ENCODE measurements at regions not wholly inside any gene's neighbourhood (a gene's known extent, or its start where the extent isn't known, plus 50 kb on each side); places are given as distances from the start of the nearest gene placed in this dataset.
A peak's percentile ranks its signal among the peaks of the same experiment; 100 is the strongest.

- ATAC-seq (ENCODE audit: low read depth): no peak
Observed at GRCh38 chr5:122565331-122565730, 209.5 kb upstream of the SNX2 start.

GRCh38 chr5:122576256-122577016 is 198.4 kb upstream of the SNX2 start:
- no peak for ATAC-seq (ENCODE audit: low read depth)
- ChIA-PET POLR2A (no interaction called here), CTCF (no interaction called here)
- no peak overlapping the region for H3K4me3 Mint-ChIP-seq
- H3K9me3 Mint-ChIP-seq: no peaks in the 10 kb centered on the region
- H3K27me3 Mint-ChIP-seq: peaks cover 2% of the 10 kb centered on the region
- TF ChIP-seq, protein P1, sequence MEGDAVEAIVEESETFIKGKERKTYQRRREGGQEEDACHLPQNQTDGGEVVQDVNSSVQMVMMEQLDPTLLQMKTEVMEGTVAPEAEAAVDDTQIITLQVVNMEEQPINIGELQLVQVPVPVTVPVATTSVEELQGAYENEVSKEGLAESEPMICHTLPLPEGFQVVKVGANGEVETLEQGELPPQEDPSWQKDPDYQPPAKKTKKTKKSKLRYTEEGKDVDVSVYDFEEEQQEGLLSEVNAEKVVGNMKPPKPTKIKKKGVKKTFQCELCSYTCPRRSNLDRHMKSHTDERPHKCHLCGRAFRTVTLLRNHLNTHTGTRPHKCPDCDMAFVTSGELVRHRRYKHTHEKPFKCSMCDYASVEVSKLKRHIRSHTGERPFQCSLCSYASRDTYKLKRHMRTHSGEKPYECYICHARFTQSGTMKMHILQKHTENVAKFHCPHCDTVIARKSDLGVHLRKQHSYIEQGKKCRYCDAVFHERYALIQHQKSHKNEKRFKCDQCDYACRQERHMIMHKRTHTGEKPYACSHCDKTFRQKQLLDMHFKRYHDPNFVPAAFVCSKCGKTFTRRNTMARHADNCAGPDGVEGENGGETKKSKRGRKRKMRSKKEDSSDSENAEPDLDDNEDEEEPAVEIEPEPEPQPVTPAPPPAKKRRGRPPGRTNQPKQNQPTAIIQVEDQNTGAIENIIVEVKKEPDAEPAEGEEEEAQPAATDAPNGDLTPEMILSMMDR (IDR thresholded peaks at IDR 0.05): no peak
- DNase-seq: no peak
- H3K4me1 Mint-ChIP-seq: peaks cover 2% of the 10 kb centered on the region
- H3K36me3 Mint-ChIP-seq (ENCODE audit: low read depth): no peaks in the 10 kb centered on the region
- intact Hi-C loops (cut with micrococcal nuclease): no loop called here
- H3K27ac Mint-ChIP-seq: no peak overlapping the region

More at GRCh38 chr5:122565331-122565730, 209.5 kb upstream of the SNX2 start:
- Mint-ChIP-seq H3K9me3 (no peaks in the 10 kb centered on the region), H3K27me3 (peaks cover 3% of the 10 kb centered on the region), H3K4me3 (no peak overlapping the region), H3K4me1 (no peaks in the 10 kb centered on the region), H3K36me3 (ENCODE audit: low read depth) (no peaks in the 10 kb centered on the region), H3K27ac (no peak overlapping the region)
- no peak for DNase-seq
- intact Hi-C loops (cut with micrococcal nuclease): no loop called here
- CTCF ChIA-PET: no interaction called here
- TF ChIP-seq, protein P1 (IDR thresholded peaks at IDR 0.05): no peak
- POLR2A ChIA-PET: no interaction called here

- ChIA-PET POLR2A (no interaction called here), CTCF (no interaction called here)
- Mint-ChIP-seq H3K9me3 (no peaks in the 10 kb centered on the region), H3K27ac (no peak overlapping the region), H3K36me3 (ENCODE audit: low read depth) (no peaks in the 10 kb centered on the region), H3K4me3 (no peak overlapping the region), H3K27me3 (peaks cover 5% of the 10 kb centered on the region), H3K4me1 (peaks cover 10% of the 10 kb centered on the region)
- intact Hi-C loops (cut with micrococcal nuclease): no loop called here
- TF ChIP-seq, protein P1 (IDR thresholded peaks at IDR 0.05): no peak
- no peak for DNase-seq
- no peak for ATAC-seq (ENCODE audit: low read depth)
Observed at GRCh38 chr5:122581629-122582028, 193.3 kb upstream of the SNX2 start.

DNA sequence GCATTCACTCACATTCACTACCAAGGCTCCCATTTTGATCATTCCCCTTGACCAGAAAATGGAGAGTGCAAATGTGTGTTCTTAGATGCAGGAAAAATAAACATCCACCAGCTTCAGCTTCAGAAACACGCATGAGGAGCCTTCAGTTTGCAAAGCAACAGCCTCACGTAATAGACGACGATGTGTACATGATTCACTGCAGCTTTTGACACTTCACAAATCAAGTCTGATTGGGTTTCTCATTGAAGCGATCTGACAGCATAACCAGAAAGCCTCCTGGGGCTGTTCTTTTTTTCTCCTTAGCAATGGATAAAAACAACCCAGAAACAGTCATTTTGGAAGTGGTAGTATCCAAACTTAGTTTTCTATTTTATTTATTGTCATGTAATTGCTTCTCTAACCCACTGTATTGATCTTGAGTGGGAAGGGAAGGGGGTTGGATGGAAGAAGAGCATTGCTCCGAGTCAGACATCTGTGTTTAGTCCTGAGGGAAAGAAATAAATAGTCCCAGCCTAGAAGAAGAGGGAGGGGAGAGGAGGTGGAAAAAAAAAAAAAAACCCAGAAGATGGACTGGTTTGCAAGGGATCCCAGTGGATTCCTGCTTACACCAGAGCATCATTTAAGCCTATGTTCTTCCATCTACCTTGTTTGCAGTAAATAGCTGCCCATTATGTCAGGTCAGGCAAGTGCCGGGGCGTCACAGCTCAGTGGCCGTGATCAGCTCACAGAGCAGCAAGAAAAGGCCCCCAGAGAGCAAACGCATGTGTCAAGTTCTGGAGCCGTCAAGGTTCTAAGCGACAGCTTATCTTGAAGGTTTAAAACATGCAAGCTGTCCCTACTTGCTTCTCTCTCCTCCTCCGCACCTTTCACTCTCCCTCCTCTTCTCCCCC is 190.2 kb upstream of the SNX2 start:
- H3K9me3 Mint-ChIP-seq: no peaks in the 10 kb centered on the region
- peak overlapping the region; percentile 11 for H3K4me3 Mint-ChIP-seq
- ATAC-seq (ENCODE audit: low read depth) (peak; percentile 65), DNase-seq (no peak)
- POLR2A ChIA-PET: interaction anchor here (0.7 kb wide), 1 partner anchor 65 kb away, joined by 5 read pairs; no protein-coding TSS in a partner anchor
- CTCF ChIA-PET: interaction anchor here (0.6 to 0.8 kb wide), 2 partner anchors 120 to 261 kb away, joined by 3 read pairs; partner anchors contain the start of gene SNX24
- no peaks in the 10 kb centered on the region for H3K36me3 Mint-ChIP-seq (ENCODE audit: low read depth)
- H3K27me3 Mint-ChIP-seq: peaks cover 5% of the 10 kb centered on the region
- H3K27ac Mint-ChIP-seq: no peak overlapping the region
- intact Hi-C loops (cut with micrococcal nuclease): no loop called here
- TF ChIP-seq, protein P1 (IDR thresholded peaks at IDR 0.05): no peak
- peaks cover 10% of the 10 kb centered on the region for H3K4me1 Mint-ChIP-seq

- peaks cover 5% of the 10 kb centered on the region for H3K27me3 Mint-ChIP-seq
- ChIA-PET CTCF (interaction anchor here (0.6 kb wide), 1 partner anchor 260 kb away, joined by 3 read pairs; the partner anchor contains the start of gene SNX24), POLR2A (interaction anchor here (0.7 kb wide), 1 partner anchor 65 kb away, joined by 5 read pairs; no protein-coding TSS in a partner anchor)
- H3K9me3 Mint-ChIP-seq: no peaks in the 10 kb centered on the region
- intact Hi-C loops (cut with micrococcal nuclease): no loop called here
- H3K4me1 Mint-ChIP-seq: peaks cover 10% of the 10 kb centered on the region
- no peak for ATAC-seq (ENCODE audit: low read depth)
- TF ChIP-seq, protein P1 (IDR thresholded peaks at IDR 0.05): no peak
- DNase-seq: no peak
- no peak overlapping the region for H3K27ac Mint-ChIP-seq
- no peak overlapping the region for H3K4me3 Mint-ChIP-seq
- H3K36me3 Mint-ChIP-seq (ENCODE audit: low read depth): no peaks in the 10 kb centered on the region
Observed at GRCh38 chr5:122585371-122585770, 189.5 kb upstream of the SNX2 start.

Data from activated B cell treated with CpG ODN at 0.5 μM for 24 hours (primary cell).